GM21423 (cell line): ENCODE measurements at regions not wholly inside any gene's neighbourhood (a gene's known extent, or its start where the extent isn't known, plus 50 kb on each side); places are given as distances from the start of the nearest gene placed in this dataset.
"Not testable (repeated sequence)": the region's sequence is repeated elsewhere in the genome, so short reads cannot be mapped to it uniquely, and the experiment has no call there.

ENCODE experiments used
- ATAC-seq: cut with Tn5 transposase; IDR thresholded peaks from one replicate; pipeline ENCODE4 v1.9.1; 2021; ENCODE audit warnings: mild to moderate bottlenecking, moderate library complexity; ENCODE audit not compliant: unreplicated experiment

DNA sequence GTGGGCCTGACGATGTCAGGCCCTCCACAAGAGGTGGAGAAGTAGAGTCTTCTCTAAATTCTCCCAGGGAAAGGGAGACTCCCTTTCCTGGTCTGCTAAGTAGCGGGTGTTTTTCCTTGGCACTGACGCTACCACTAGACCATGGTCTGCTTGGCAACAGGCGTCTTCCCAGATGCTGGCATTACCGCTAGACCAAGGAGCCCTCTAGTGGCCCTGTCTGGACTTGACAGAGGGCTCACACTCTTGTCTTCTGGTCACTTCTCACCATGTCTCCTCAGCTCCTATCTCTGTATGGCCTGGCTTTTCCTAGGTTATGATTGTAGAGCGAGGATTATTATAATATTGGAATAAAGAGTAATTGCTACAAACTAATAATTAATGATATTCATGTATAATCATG lies 51.1 kb upstream of the RASSF6 start:
- ATAC-seq: not testable (repeated sequence)

GRCh38 chr4:73673286-73673685 lies 53.0 kb upstream of the RASSF6 start:
- no peak for ATAC-seq

DNA sequence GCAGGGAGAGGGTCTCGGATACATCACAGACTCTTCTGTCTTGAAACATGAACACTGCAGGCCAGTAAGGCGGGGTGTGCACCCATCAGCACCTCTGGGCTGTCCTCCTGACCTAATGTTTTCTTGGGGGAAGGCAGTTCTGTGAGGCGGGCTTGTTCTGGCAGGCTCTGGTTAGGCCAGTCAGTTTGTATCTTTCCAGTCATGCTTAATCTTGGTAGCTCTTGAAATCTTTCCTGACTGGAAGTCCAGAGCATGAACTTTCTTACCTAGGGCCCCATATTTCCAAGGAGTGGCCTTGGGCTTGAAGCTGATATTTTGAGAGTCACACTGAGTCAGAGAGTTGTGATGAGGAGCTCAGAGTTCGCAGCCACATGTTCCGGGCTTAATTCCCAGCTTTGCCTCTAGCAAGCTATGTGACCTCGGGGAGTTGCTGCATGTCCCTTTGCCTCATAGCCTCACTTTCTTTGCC lies 54.2 kb upstream of the RASSF6 start:
- ATAC-seq: no peak

DNA sequence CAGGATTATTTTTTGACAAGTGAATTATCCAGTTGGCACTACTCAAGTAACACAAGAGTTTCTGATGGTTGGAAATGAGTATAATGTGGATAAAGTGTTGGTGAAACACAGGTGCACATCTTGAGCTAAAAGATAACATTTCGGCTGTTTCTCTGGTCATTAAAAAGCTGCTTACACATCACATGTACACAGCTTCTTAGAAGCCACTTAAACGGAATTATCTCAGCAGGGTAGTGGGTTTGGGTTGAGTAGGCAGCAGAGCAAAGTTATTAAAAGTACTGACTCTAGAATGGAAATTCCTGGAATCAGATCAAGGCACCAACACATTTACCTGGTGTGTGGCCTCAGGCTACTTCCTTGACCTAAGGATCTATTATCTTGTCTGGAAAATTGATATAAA lies 55.4 kb upstream of the RASSF6 start:
- no peak for ATAC-seq

GRCh38 chr4:73676136-73676535 lies 55.9 kb upstream of the RASSF6 start:
- ATAC-seq: no peak

- peak; percentile 93 for ATAC-seq
These were observed 56.7 kb upstream of the RASSF6 start for GRCh38 chr4:73676861-73677323.

DNA sequence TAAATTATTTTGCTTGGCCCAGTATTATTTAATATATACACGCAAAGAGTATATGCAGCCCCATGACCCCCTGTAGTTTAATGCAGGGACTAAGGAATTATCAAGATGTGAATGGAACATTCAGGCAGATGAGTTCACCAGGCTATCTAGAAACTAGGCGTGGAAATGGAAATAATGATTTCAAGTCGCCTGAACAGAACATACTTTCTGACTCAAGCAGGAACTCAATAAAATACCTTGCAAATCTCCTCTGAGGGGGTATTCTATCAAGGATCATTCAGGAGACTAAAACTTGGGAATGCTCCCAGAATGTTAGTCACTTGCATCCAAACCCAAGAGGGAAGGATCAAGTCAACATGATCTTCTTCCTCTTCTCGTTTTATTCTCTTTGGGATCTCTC lies 59.6 kb upstream of the RASSF6 start:
- no peak for ATAC-seq

GRCh38 chr4:73681776-73682175 lies 58.6 kb upstream of the CXCL8 start:
- ATAC-seq: no peak

GRCh38 chr4:73682508-73682907 lies 57.9 kb upstream of the CXCL8 start:
- ATAC-seq: no peak

DNA sequence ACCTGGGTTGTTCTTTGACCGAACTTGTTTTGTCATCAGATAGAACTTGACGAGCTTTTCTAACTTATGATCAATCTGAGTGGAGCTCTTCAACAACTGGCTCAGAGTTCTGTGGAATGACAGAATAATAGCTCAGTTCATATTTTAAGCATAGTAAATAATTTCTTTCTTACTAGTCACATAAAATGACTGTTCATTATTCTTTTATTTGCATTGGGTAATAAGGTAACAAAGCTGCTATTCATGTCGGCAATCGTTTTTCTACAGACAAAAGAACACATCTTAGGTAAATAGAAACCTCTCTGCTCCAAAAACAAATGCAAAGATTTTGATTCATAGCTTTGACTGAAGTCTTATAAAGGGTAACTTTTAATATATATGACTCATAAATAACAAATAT lies 57.3 kb upstream of the CXCL8 start:
- ATAC-seq: no peak

- ATAC-seq: no peak
These were observed 56.9 kb upstream of the CXCL8 start for GRCh38 chr4:73683456-73683855.

- ATAC-seq: no peak
These were observed 56.3 kb upstream of the CXCL8 start for GRCh38 chr4:73684097-73684496.

GRCh38 chr4:73685052-73685451 lies 55.3 kb upstream of the CXCL8 start:
- no peak for ATAC-seq

- ATAC-seq: no peak
These were observed 52.9 kb upstream of the CXCL8 start for GRCh38 chr4:73687421-73687820.

DNA sequence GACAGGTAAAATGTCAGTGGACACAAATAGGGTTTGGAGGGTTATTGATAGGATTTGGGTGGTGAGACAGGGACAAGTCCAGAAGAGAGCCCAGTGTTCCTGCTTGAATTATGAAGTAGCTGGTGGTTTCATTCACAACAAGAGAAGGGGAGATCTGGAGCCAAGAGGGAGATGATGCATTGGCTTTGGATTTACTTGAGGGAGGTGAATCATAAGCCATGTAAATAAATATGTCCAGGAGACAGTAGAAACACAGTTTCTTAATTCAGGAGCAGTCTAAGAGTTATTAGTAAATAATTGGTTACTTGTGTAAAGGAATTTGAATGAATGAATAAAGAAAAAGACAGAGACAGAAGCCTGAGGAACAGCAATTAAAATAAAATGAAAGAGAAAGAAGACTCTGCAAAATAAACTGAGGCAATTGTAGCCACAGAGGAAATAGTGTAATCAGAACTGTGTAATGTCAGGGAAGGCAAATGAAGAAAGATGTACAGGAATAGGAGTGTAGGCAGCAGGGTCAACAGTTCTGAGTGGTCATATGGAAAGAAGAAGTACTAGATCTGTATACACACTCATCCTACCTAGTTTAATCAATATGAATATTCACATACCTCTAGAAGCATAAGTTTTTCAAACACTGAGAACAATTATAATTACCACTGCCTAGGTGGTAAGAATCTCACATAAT lies 50.2 kb upstream of the CXCL8 start:
- ATAC-seq: no peak
